Activated naive CD8-positive, alpha-beta T cell treated with anti-CD3 and anti-CD28 coated beads for 36 hours (primary cell): ENCODE measurements at regions not wholly inside any gene's neighbourhood (a gene's known extent, or its start where the extent isn't known, plus 50 kb on each side); places are given as distances from the start of the nearest gene placed in this dataset.

Experiments used
- DNase-seq: peaks from one replicate; pipeline ENCODE4 v3.0.0; 2021
- H3K27ac Mint-ChIP-seq: one replicate; pipeline ENCODE4 v1.8.0; 2022; ENCODE audit warnings: mild to moderate bottlenecking, moderate library complexity, mixed read lengths
- H3K27me3 Mint-ChIP-seq: one replicate; pipeline ENCODE4 v1.8.0; 2022; ENCODE audit warnings: mild to moderate bottlenecking, mixed read lengths
- H3K36me3 Mint-ChIP-seq: one replicate; pipeline ENCODE4 v1.8.0; 2021; ENCODE audit warnings: mild to moderate bottlenecking, mixed read lengths
- H3K4me1 Mint-ChIP-seq: one replicate; pipeline ENCODE4 v1.8.0; 2021; ENCODE audit warnings: mixed read lengths
- H3K4me3 Mint-ChIP-seq: one replicate; pipeline ENCODE4 v1.8.0; 2022; ENCODE audit warnings: mild to moderate bottlenecking, moderate library complexity, mixed read lengths
- H3K9me3 Mint-ChIP-seq: one replicate; pipeline ENCODE4 v1.8.0; 2022; ENCODE audit warnings: mixed read lengths

GRCh38 chr7:32428546-32428945 is 61.6 kb downstream of the LSM5 start:
- peaks cover 2% of the 10 kb centered on the region for H3K4me1 Mint-ChIP-seq
- H3K4me3 Mint-ChIP-seq = no peak overlapping the region
- H3K9me3 Mint-ChIP-seq = peaks cover 1% of the 10 kb centered on the region
- H3K36me3 Mint-ChIP-seq = no peaks in the 10 kb centered on the region
- H3K27ac Mint-ChIP-seq = no peak overlapping the region
- peaks cover 61% of the 10 kb centered on the region for H3K27me3 Mint-ChIP-seq
- no peak for DNase-seq

DNA sequence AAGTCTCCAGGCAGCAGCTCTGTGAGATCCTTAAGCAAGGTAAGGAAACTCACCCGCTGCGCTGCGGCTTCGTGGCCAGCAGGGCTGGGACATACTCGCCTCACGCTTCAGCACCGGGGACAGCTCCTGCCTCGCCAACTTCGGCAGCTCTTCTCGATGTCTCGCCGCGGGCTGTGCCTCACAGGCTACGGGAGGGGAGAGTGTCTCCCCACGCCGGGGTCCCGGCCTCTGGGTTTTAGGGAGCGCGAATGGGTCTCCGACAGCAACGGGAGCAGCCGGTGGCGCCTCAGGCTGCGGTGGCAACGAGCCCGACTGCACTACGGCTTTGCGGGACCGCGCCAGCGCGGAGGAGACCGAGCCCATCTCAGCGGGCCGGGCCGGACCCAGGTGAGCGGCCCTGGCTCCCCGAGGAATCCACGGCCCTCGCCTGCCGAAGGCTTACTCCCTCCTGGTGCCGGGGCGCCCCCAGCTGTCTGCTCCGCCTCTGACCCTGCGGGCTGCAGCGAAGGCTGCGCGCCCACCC is 62.4 kb downstream of the LSM5 start:
- Mint-ChIP-seq H3K27ac (no peak overlapping the region), H3K4me3 (no peak overlapping the region), H3K36me3 (no peaks in the 10 kb centered on the region), H3K9me3 (peaks cover 1% of the 10 kb centered on the region), H3K4me1 (peaks cover 2% of the 10 kb centered on the region), H3K27me3 (peaks cover 55% of the 10 kb centered on the region)
- DNase-seq = peak; percentile 73

GRCh38 chr7:32416846-32417245 is 73.3 kb downstream of the LSM5 start:
- Mint-ChIP-seq H3K4me1 (no peaks in the 10 kb centered on the region), H3K27ac (no peak overlapping the region), H3K9me3 (no peaks in the 10 kb centered on the region), H3K27me3 (peaks cover 22% of the 10 kb centered on the region), H3K4me3 (no peak overlapping the region), H3K36me3 (no peaks in the 10 kb centered on the region)
- DNase-seq = no peak

DNA sequence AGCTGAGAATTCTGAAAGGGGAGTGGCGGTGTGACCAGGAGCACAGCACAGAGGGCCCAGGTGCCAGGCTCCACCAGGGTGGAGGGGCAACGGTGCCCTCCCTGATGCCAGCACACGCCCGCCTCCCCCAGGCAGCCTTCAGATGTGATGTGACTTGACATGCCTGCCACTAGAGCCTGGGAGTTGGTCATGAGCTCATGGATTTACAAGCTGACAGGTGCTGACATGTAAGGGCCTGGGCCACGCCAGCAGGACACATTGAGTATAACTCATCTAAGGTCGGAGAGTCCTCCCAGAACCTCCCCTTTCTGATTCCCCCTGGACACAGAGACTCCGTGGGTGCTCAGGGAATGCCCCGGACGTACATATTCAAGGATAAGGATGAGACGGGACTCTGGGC is 74.2 kb downstream of the LSM5 start:
- no peaks in the 10 kb centered on the region for H3K36me3 Mint-ChIP-seq
- H3K27me3 Mint-ChIP-seq = peaks cover 22% of the 10 kb centered on the region
- no peak overlapping the region for H3K27ac Mint-ChIP-seq
- H3K9me3 Mint-ChIP-seq = no peaks in the 10 kb centered on the region
- H3K4me3 Mint-ChIP-seq = no peak overlapping the region
- DNase-seq = no peak
- H3K4me1 Mint-ChIP-seq = no peaks in the 10 kb centered on the region

DNA sequence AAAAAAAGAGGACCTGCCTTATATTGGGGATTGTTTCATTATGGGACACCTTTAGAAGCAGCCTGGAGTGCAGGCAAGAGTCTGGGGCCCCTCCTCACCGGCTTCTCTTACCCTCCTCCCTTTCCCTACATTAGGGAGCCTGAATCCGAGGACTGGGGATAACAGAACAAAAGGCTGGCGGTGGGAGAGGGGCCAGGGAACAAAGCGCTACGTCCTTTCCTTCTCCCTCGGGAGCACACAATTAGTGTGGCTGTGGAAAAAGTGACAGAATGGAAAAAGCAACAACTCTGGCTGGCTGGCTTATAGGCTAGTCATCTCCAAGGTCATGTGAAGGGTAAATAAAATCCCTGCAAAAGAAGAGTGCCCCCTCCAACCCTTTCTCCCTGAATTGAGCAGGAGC is 74.7 kb downstream of the LSM5 start:
- DNase-seq = no peak
- peaks cover 22% of the 10 kb centered on the region for H3K27me3 Mint-ChIP-seq
- no peaks in the 10 kb centered on the region for H3K36me3 Mint-ChIP-seq
- no peaks in the 10 kb centered on the region for H3K9me3 Mint-ChIP-seq
- H3K4me1 Mint-ChIP-seq = no peaks in the 10 kb centered on the region
- H3K4me3 Mint-ChIP-seq = no peak overlapping the region
- no peak overlapping the region for H3K27ac Mint-ChIP-seq

GRCh38 chr7:32412471-32412870 is 77.7 kb downstream of the LSM5 start:
- Mint-ChIP-seq H3K27me3 (peaks cover 20% of the 10 kb centered on the region), H3K4me1 (no peaks in the 10 kb centered on the region), H3K9me3 (no peaks in the 10 kb centered on the region), H3K27ac (no peak overlapping the region), H3K4me3 (no peak overlapping the region), H3K36me3 (no peaks in the 10 kb centered on the region)
- DNase-seq = no peak

DNA sequence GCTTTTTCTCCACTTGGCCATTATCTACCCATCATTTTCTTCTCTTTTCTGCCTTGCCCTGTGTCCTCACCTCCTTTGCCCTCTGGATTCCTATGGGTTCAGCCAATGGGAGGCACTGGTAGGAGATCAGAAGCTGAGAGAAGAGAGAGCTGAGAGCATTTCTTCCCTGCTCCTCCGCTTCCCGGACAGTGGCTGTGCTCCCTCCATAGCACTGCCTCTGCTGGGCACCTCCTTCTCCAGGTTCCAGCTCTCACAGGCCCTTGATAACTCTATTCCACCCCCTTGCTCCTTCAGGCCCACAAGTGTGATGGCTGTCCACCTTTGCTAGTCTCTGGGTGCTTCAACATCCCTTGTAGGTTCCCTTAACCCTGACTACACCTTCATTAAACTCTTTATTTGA is 79.6 kb downstream of the LSM5 start:
- Mint-ChIP-seq H3K27ac (no peak overlapping the region), H3K36me3 (no peaks in the 10 kb centered on the region), H3K9me3 (no peaks in the 10 kb centered on the region), H3K4me3 (no peak overlapping the region), H3K4me1 (no peaks in the 10 kb centered on the region), H3K27me3 (peaks cover 9% of the 10 kb centered on the region)
- no peak for DNase-seq

GRCh38 chr7:32406386-32406785 is 83.8 kb downstream of the LSM5 start:
- Mint-ChIP-seq H3K4me3 (no peak overlapping the region), H3K27ac (no peak overlapping the region), H3K36me3 (no peaks in the 10 kb centered on the region), H3K9me3 (no peaks in the 10 kb centered on the region), H3K27me3 (peaks cover 11% of the 10 kb centered on the region), H3K4me1 (no peaks in the 10 kb centered on the region)
- no peak for DNase-seq

DNA sequence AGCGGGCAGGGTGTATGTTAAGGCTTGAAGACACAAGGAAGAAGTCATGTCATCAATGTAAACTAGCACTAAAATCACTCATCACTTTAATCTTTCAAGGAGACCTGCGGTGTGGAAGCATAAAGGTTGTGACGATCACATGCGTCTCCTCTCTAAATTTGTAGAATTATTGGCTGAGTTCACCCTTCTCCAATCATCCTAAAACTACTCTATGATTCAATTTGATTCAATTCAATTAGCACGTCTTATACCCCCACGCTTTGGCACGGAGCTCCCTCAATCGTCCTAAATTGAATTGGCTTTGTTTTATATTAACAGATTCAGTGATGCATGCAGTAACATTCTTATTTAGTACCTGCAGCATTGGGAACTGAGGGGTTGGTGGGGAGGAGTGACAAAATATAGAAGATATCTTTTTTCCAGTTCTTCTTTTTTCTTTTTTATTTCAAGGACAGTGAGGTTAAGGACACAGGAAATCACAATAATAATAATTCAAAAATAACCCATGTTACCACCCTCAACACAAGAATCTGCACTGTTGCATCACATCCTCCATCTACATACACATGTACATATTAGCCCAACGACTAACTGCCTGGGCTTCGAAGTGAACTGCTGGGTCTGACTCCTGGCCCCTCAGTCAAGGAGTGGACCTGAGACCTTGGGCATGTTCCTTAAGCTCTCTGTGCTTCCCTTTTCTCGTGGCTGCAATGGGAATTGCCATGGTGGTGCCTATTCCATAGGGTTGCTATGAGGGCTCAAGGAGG is 86.5 kb downstream of the LSM5 start:
- peaks cover 10% of the 10 kb centered on the region for H3K27me3 Mint-ChIP-seq
- H3K4me3 Mint-ChIP-seq = no peak overlapping the region
- H3K36me3 Mint-ChIP-seq = no peaks in the 10 kb centered on the region
- H3K27ac Mint-ChIP-seq = no peak overlapping the region
- DNase-seq = no peak
- no peaks in the 10 kb centered on the region for H3K9me3 Mint-ChIP-seq
- no peaks in the 10 kb centered on the region for H3K4me1 Mint-ChIP-seq

GRCh38 chr7:32400676-32401075 is 89.5 kb downstream of the LSM5 start:
- Mint-ChIP-seq H3K4me3 (no peak overlapping the region), H3K27ac (no peak overlapping the region)

DNA sequence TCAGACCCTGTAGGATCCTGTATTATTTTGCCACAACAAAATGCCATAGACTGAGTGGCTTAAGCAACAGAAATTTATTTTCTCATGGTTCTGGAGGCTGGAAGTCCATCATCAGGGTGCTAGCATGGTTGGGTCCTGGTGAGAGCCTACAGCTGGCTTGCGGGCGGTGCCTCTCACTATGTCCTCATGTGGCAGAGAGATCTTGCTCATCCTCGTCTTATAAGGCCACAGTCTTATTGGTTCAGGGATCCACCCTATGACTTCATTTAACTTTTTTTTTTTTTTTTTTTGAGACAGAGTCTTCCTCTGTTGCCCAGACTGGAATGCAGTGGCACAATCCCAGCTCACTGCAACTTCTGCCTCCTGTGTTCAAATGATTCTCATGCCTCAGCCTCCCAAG is 90.9 kb downstream of the LSM5 start:
- Mint-ChIP-seq H3K4me1 (no peaks in the 10 kb centered on the region), H3K36me3 (no peaks in the 10 kb centered on the region), H3K27me3 (peaks cover 10% of the 10 kb centered on the region), H3K4me3 (no peak overlapping the region), H3K9me3 (no peaks in the 10 kb centered on the region), H3K27ac (no peak overlapping the region)
- no peak for DNase-seq

More at GRCh38 chr7:32400676-32401075, 89.5 kb downstream of the LSM5 start:
- no peaks in the 10 kb centered on the region for H3K36me3 Mint-ChIP-seq
- peaks cover 10% of the 10 kb centered on the region for H3K27me3 Mint-ChIP-seq
- no peaks in the 10 kb centered on the region for H3K9me3 Mint-ChIP-seq
- no peaks in the 10 kb centered on the region for H3K4me1 Mint-ChIP-seq
- DNase-seq = no peak

DNA sequence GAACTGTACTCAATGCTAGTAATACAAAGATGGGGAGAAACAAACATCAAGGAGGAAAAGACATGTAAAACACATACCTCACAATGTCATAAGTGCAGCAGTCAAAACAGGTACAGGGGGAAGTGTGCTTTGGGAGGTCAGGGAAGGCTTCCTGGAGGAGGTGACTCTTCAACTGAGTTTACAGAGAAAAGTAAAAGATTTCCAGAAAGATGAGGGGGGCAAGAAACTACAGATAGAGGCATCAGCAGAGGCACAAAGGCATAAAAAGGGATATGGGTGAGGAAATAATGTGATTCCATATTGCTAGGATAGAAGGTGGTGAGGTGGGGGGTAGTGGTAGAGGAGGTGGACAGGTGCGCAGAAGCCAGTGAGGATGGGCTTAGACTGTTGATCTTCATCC is 95.0 kb downstream of the LSM5 start:
- H3K4me1 Mint-ChIP-seq = no peaks in the 10 kb centered on the region
- H3K4me3 Mint-ChIP-seq = no peak overlapping the region
- no peak overlapping the region for H3K27ac Mint-ChIP-seq
- peaks cover 5% of the 10 kb centered on the region for H3K27me3 Mint-ChIP-seq
- no peaks in the 10 kb centered on the region for H3K9me3 Mint-ChIP-seq
- no peaks in the 10 kb centered on the region for H3K36me3 Mint-ChIP-seq
- DNase-seq = no peak

GRCh38 chr7:32393861-32394260 is 96.3 kb downstream of the LSM5 start:
- H3K4me3 Mint-ChIP-seq = no peak overlapping the region
- H3K27me3 Mint-ChIP-seq = peaks cover 3% of the 10 kb centered on the region
- H3K9me3 Mint-ChIP-seq = no peaks in the 10 kb centered on the region
- H3K4me1 Mint-ChIP-seq = no peaks in the 10 kb centered on the region
- H3K36me3 Mint-ChIP-seq = no peaks in the 10 kb centered on the region
- H3K27ac Mint-ChIP-seq = no peak overlapping the region
- DNase-seq = no peak

- no peaks in the 10 kb centered on the region for H3K36me3 Mint-ChIP-seq
- H3K9me3 Mint-ChIP-seq = no peaks in the 10 kb centered on the region
- no peak overlapping the region for H3K4me3 Mint-ChIP-seq
- no peak overlapping the region for H3K27ac Mint-ChIP-seq
- H3K4me1 Mint-ChIP-seq = no peaks in the 10 kb centered on the region
- no peak for DNase-seq
- H3K27me3 Mint-ChIP-seq = peaks cover 4% of the 10 kb centered on the region
Measured at GRCh38 chr7:32390210-32390609, 100.0 kb downstream of the LSM5 start.

- no peak for DNase-seq
- Mint-ChIP-seq H3K4me1 (no peaks in the 10 kb centered on the region), H3K4me3 (no peak overlapping the region), H3K27me3 (peaks cover 23% of the 10 kb centered on the region), H3K9me3 (no peaks in the 10 kb centered on the region), H3K27ac (no peak overlapping the region), H3K36me3 (no peaks in the 10 kb centered on the region)
Measured at GRCh38 chr7:32385316-32385956, 104.7 kb downstream of the LSM5 start.
